Effector CD8-positive, alpha-beta T cell (primary cell): ENCODE measurements at regions not wholly inside any gene's neighbourhood (a gene's known extent, or its start where the extent isn't known, plus 50 kb on each side); places are given as distances from the start of the nearest gene placed in this dataset.
"Not testable (repeated sequence)": the region's sequence is repeated elsewhere in the genome, so short reads cannot be mapped to it uniquely, and the experiment has no call there.

ENCODE experiments used
- DNase-seq: peaks from one replicate; lab custom pipeline; 2025; lab: John Stamatoyannopoulos, UW

DNA sequence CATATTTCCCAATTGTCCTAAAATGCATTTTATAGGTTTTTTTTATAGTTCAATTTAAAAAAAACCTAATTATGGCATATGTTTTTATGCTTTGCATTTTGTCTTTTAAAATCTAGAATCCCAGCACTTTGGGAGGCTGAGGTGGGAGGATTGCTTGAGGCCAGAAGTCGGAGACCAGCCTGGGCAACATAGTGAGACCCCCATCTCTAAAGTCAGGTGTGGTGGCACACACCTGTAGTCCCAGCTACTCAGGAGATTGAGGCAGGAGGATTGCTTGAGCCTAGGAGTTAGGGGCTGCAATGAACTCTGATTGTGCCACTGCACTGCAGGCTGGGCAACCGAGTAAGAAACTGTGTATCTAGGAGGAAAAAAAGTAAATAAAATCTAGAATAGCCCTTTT, 137.2 kb upstream of the POU3F1 start:
- DNase-seq, result no peak

DNA sequence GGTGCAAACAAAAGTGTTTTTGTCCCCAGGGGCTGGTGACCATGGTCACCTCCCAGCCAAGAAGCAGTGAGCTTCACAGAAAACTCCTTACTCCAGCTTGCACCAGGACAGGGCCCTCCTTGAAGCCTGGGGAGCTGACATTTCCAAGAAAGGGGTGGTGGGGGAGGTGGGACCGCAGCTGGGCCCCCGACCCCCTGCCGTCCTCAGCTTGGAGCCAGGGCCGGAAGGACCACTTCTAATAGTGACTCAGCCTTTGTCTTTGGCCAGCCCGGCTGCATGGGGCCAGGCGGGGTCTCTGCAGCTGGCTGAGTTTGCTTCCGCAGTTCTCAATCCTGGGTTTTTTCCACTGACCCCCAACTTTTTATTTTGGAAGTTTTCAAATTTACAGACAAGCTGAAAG, 136.5 kb upstream of the POU3F1 start:
- DNase-seq, result no peak

- not testable (repeated sequence) for DNase-seq
These were observed 133.8 kb upstream of the POU3F1 start for GRCh38 chr1:38180388-38180787.

- DNase-seq, result no peak
These were observed 132.9 kb upstream of the POU3F1 start for GRCh38 chr1:38179483-38179882.

- DNase-seq, result no peak
These were observed 131.6 kb upstream of the POU3F1 start for GRCh38 chr1:38178216-38178615.

DNA sequence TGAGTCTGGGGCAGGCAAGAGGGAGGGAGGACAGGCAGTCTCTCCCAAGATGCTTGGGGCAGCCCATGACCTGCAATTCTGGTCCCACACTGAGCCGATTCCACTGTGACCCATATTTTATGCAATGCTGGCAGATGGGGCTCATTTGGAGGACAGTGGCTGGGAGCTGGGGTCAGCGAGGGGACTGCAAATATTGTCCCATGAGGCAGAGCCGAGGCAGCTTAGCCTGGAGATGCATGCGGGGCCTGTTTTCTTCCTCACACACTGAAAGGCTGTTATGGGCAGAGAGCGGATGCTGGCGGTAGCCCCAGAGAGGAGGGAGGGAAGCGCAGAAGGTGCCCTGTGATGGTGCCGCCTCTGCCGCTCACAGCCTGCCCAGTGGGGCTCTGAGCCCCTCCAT, 128.5 kb upstream of the POU3F1 start:
- DNase-seq, result no peak

DNA sequence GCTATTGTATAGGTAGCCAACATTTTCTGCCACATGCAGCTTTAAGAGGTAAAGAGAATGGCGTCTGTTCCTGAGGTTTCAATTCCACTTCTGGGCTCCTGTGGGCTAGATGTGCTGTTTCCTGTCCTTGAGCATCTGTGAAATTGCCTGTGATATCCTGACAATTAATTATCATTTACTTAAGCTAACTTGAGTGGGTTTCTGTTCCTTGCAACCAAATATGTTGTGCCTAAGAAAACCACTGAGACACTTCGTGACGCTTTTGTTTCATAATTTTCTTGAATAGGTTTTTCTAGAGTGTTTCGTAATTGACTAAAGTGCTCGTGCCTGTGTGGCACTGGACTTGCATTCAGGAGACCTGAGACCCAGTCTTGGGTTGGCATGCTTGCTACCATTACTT, 127.3 kb upstream of the POU3F1 start:
- no peak for DNase-seq

- DNase-seq, result no peak
These were observed 126.7 kb upstream of the POU3F1 start for GRCh38 chr1:38173157-38173831.

- no peak for DNase-seq
These were observed 122.5 kb upstream of the POU3F1 start for GRCh38 chr1:38169121-38169520.

- DNase-seq, result no peak
These were observed 121.8 kb upstream of the POU3F1 start for GRCh38 chr1:38168365-38168764.

- no peak for DNase-seq
These were observed 119.9 kb upstream of the POU3F1 start for GRCh38 chr1:38166461-38166860.

GRCh38 chr1:38153778-38154470, 107.3 kb upstream of the POU3F1 start:
- DNase-seq, result no peak

DNA sequence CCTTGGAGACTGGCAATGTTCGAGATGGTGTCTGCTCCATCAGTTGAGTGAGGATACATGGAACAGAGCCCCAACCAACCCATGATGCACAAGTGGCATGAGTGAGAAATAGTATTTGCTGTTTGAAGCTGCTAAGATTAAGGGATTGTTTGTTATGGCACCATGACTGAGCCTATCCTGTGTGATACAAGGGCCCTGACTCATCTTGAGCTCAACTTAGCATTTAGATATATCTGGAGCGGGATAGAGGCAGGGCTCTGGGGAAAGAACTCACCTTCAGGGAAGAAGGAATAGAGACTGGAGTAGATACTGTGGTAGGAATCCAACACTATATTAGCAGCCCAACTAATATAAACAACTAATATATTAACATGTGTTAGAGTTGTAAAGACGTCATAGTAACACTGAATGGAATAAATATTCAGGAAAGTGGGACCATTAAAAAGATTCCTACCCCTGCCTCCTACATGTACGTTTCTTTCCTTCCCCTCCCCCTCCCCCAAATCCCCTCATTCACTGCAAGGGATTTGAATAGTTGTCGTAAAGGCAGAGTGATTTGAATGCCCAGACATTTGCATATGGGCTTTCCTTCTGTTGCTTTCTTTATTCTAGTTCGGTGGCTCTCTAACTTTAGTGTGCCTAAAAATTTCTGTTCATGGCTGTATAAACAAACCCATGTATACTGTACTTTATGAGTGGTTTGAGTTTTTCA, 106.6 kb upstream of the POU3F1 start:
- no peak for DNase-seq

DNA sequence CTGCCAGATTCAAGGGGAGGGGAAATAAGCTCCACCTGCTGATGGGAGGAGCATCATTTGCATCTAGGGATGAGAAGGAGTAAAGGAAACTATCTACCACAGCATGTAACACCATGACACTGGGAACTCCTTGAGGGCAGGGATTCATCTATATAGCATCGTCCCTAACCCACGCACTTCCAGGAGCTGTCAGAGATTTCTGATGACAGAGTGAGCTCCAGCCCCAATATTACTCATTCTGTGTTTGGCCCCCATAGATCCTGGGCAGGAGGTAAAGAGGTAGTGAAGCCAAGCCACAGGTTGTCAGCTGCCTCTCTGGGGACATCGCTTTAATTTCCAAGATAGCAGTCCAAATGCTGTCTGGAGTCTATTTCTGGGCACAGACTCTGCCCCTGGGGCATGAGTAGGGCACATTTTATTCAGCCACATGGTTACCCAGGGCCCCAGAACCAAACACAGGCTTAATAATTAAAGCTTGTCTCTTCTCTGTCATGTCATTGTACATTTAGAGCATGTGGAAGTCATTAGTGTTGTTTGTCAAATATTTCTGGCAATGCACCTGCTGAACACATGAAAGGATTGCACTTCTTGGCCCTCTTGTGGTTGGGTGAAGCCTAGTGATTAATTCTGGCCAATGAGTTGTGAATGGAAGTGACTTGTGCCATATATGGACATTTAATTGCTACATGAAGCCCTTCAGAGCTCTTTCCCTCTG, 105.9 kb upstream of the POU3F1 start:
- no peak for DNase-seq

- no peak for DNase-seq
These were observed 104.8 kb upstream of the POU3F1 start for GRCh38 chr1:38151399-38151798.

- not testable (repeated sequence) for DNase-seq
These were observed 99.5 kb upstream of the POU3F1 start for GRCh38 chr1:38146079-38146478.

DNA sequence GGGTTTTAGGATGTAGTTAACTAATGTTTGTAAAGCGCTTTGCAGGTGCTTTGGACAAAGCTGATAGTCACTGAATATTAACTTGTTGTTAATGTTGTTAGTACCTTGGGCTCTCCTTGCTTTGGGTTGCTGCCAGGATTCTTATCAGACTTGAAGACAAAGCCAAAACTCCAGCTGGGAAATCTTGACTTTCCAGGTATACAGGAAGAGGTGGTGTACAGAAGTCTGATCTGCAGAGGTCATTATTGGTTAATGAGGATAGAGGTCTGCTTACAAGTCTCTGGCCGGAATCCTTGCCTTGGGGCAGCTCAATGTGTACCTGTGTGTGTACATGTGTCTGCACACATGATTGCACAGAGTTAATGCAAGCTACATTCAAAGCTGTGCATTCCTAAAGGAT, 96.0 kb upstream of the POU3F1 start:
- DNase-seq, result no peak

GRCh38 chr1:38141483-38141882, 94.9 kb upstream of the POU3F1 start:
- no peak for DNase-seq

DNA sequence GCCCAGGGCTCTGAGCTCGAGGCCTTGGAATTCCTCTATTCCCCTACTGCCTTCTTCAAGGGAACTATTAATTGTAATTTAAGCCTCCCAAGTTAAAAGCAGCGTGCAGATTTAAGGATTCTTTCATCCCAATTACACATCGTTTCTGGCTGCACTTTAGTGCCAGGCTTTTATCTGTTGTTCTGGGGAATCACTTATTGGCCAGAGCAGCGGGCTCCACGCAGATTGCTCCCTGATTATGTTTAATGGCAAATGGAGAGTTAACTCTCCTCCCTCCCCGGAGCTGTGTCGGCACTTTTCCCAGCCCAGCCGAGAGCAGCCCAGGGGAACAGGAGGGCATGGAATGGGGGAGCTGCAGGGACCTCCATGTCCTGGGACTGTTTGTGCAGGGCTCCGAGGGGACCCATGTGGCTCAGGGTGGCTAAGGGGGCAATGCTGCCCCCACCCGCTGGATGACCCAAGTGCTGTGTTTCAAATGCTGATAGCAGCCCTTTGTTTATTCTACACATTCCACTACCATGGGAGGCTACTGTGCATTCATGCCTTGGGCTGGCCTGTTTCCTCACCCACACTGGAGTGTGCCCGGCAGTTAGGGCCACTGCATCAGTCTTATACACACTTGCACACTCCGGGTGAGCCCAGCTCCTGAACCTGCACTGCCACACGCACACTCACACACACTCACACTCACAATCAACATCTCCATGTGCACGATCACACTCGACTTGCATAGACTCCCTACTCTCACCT, 93.3 kb upstream of the POU3F1 start:
- DNase-seq, result no peak

- DNase-seq, result no peak
These were observed 92.1 kb upstream of the POU3F1 start for GRCh38 chr1:38138498-38139233.

GRCh38 chr1:38137164-38137563, 90.6 kb upstream of the POU3F1 start:
- no peak for DNase-seq
